Esophagus muscularis mucosa (tissue), 4 donors: ENCODE measurements at regions not wholly inside any gene's neighbourhood (a gene's known extent, or its start where the extent isn't known, plus 50 kb on each side); places are given as distances from the start of the nearest gene placed in this dataset.

Experiments
- CTCF ChIP-seq, 3 experiments: fragments of 200-600 bp in 2 of 3; fragments of 450-650 bp in 1 of 3; sonication (generic) in 2 of 3; IDR thresholded peaks; one replicate each; pipeline ENCODE4 v1.5.1; 2017 to 2019; ENCODE audit warnings: antibody characterized with exemption in 3 of 3, mild to moderate bottlenecking in 2 of 3, moderate library complexity in 1 of 3
- EP300 ChIP-seq: sonication (generic); formaldehyde crosslinking; IDR thresholded peaks from one replicate; pipeline ENCODE4 v1.6.1; 2017; ENCODE audit warnings: antibody characterized with exemption
- POLR2A ChIP-seq: fragments of 450-650 bp; IDR thresholded peaks from one replicate; pipeline ENCODE4 v1.6.1; 2017; ENCODE audit warnings: antibody characterized with exemption, moderate library complexity, mild to moderate bottlenecking, low read depth

GRCh38 chr3:159451067-159451466, 537.6 kb upstream of the IL12A start:
- TF ChIP-seq CTCF (IDR thresholded peaks at IDR 0.05) (no peak), POLR2A (no peak), EP300 (no peak)
